HepG2 (cell line): ENCODE measurements at regions not wholly inside any gene's neighbourhood (a gene's known extent, or its start where the extent isn't known, plus 50 kb on each side); places are given as distances from the start of the nearest gene placed in this dataset.

Experiments used
- CCAR2 ChIP-seq: fragments of 200-400 bp; formaldehyde crosslinking; optimal IDR thresholded peaks from 2 replicates; pipeline ENCODE3; 2018; ENCODE audit warnings: low read depth, mild to moderate bottlenecking, low read length, moderate library complexity
- FOSL2 ChIP-seq: sonication (generic); formaldehyde crosslinking; IDR thresholded peaks from 2 replicates; pipeline ENCODE4 v1.4.0; 2020; ENCODE audit warnings: missing genetic modification reagents
- FOXA1 ChIP-seq, 2 experiments: fragments of 450-650 bp in 1 of 2; sonication (generic) in 1 of 2; formaldehyde crosslinking in 1 of 2; IDR thresholded peaks; 2 replicates each; pipeline versions ENCODE4 v1.4.0 to v1.6.1; 2016 to 2020; ENCODE audit warnings: missing genetic modification reagents in 1 of 2
- GABPA ChIP-seq, 2 experiments: IDR thresholded peaks; 2 replicates each; pipeline ENCODE4 v1.6.1; 2011 to 2016; ENCODE audit warnings: low read depth in 2 of 2, low read length in 1 of 2, missing biosample characterization in 1 of 2, missing genetic modification characterization in 1 of 2
- HDAC2 ChIP-seq: sonication (generic); formaldehyde crosslinking; IDR thresholded peaks from 2 replicates; pipeline ENCODE4 v1.4.0; 2020; ENCODE audit warnings: missing genetic modification reagents
- HNF4G ChIP-seq, 2 experiments: sonication (generic) in 1 of 2; formaldehyde crosslinking in 1 of 2; IDR thresholded peaks; 2 replicates each; pipeline versions ENCODE4 v1.4.0 to v1.6.1; 2011 to 2020; ENCODE audit warnings: borderline replicate concordance in 2 of 2, low read depth in 2 of 2, mild to moderate bottlenecking in 2 of 2, low read length in 1 of 2, missing genetic modification reagents in 1 of 2, moderate library complexity in 1 of 2
- NFE2L1 ChIP-seq: sonication (generic); formaldehyde crosslinking; IDR thresholded peaks from 2 replicates; pipeline ENCODE4 v1.4.0; 2020; ENCODE audit warnings: missing genetic modification reagents, mild to moderate bottlenecking, borderline replicate concordance
- NFKBIZ ChIP-seq: IDR thresholded peaks from 2 replicates; pipeline ENCODE4 v1.6.1; 2018; ENCODE audit warnings: missing genetic modification reagents, missing compliant biosample characterization
- NR2F1 ChIP-seq, 2 experiments: fragments of 450-650 bp in 1 of 2; formaldehyde crosslinking in 1 of 2; IDR thresholded peaks; 2 replicates each; pipeline versions ENCODE4 v1.5.0 to v1.6.1; 2016 to 2020; ENCODE audit warnings: mild to moderate bottlenecking in 1 of 2, missing compliant biosample characterization in 1 of 2, missing genetic modification reagents in 1 of 2, moderate library complexity in 1 of 2
- NR2F6 ChIP-seq, 2 experiments: IDR thresholded peaks; 2 replicates each; pipeline ENCODE4 v1.6.1; 2016; ENCODE audit warnings: antibody characterized with exemption in 1 of 2, mild to moderate bottlenecking in 1 of 2
- PITX1 ChIP-seq: sonication (generic); formaldehyde crosslinking; IDR thresholded peaks from 2 replicates; pipeline ENCODE4 v1.5.1; 2020; ENCODE audit warnings: mild to moderate bottlenecking, missing genetic modification reagents
- SIX4 ChIP-seq: sonication (generic); formaldehyde crosslinking; IDR thresholded peaks from 2 replicates; pipeline ENCODE4 v1.4.0; 2020; ENCODE audit warnings: missing genetic modification reagents
- THAP11 ChIP-seq: IDR thresholded peaks from 2 replicates; pipeline ENCODE4 v1.6.1; 2016; ENCODE audit warnings: missing biosample characterization, missing genetic modification reagents
- ZNF180 ChIP-seq: sonication (generic); formaldehyde crosslinking; IDR thresholded peaks from 2 replicates; pipeline ENCODE4 v1.4.0; 2020; ENCODE audit warnings: low read depth, missing genetic modification reagents, borderline replicate concordance
- ZNF652 ChIP-seq: IDR thresholded peaks from 2 replicates; pipeline ENCODE4 v1.6.1; 2016; ENCODE audit warnings: low read depth, borderline replicate concordance
- TF ChIP-seq, protein P1 (sequence below): sonication (generic); formaldehyde crosslinking; IDR thresholded peaks from 2 replicates; pipeline ENCODE4 v1.4.0; 2020; ENCODE audit warnings: missing genetic modification reagents, borderline replicate concordance
- TF ChIP-seq, protein P2 (sequence below): IDR thresholded peaks from 2 replicates; pipeline ENCODE4 v1.6.1; 2016; ENCODE audit warnings: low read depth, missing genetic modification reagents, missing compliant biosample characterization
- TF ChIP-seq, protein P3 (sequence below): sonication (generic); formaldehyde crosslinking; IDR thresholded peaks from 2 replicates; pipeline ENCODE4 v1.5.0; 2020; ENCODE audit warnings: missing genetic modification reagents, mild to moderate bottlenecking, borderline replicate concordance

DNA sequence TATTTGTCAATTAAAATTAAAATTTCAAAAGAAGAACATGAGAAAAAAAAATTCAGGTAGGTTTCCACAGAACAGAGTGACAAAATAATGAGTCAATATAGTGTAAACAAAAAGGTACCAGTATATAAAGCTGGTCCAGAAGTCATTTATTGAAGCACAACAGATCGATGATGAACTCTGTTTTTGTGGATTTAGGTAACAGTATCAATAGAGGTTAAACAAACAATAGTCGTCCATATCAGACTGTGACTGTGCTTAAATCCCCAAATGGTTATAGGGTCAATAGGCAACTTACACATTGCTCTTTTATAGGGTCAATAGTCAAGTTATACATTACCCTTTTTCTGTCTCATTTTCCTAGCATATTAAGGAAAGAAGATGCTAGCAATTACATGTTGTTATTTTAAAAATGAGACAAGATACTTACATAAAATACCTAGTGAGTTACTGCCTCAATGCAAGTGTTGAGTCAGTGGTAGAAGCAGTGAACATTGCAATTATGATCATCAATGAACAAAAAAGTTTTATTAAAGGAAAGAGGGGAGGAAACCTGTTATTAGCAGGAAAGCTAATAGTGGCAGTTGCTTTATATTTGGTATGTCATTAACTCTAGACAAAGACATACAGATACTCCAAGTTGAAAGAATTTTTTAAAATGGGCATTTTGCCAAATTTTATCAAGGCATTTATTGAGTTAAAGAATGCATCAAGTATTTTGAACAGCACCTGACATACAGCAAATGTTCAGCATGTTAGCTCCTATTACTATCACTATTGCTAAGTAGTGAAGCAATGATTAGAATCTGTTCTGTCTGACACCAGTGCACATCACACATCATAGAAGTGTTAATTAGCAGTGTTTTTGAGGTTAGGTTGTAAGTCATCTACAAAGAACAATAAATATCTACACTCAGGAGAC is 102.9 kb downstream of the CCER1 start (continued):
- TF ChIP-seq, protein P1, sequence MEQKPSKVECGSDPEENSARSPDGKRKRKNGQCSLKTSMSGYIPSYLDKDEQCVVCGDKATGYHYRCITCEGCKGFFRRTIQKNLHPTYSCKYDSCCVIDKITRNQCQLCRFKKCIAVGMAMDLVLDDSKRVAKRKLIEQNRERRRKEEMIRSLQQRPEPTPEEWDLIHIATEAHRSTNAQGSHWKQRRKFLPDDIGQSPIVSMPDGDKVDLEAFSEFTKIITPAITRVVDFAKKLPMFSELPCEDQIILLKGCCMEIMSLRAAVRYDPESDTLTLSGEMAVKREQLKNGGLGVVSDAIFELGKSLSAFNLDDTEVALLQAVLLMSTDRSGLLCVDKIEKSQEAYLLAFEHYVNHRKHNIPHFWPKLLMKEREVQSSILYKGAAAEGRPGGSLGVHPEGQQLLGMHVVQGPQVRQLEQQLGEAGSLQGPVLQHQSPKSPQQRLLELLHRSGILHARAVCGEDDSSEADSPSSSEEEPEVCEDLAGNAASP (CRISPR knock-in tag): peak; percentile 71; the same call in 1 of the 2 replicates
- TF ChIP-seq HDAC2 (CRISPR knock-in tag): peak; percentile 94
- TF ChIP-seq, protein P2, sequence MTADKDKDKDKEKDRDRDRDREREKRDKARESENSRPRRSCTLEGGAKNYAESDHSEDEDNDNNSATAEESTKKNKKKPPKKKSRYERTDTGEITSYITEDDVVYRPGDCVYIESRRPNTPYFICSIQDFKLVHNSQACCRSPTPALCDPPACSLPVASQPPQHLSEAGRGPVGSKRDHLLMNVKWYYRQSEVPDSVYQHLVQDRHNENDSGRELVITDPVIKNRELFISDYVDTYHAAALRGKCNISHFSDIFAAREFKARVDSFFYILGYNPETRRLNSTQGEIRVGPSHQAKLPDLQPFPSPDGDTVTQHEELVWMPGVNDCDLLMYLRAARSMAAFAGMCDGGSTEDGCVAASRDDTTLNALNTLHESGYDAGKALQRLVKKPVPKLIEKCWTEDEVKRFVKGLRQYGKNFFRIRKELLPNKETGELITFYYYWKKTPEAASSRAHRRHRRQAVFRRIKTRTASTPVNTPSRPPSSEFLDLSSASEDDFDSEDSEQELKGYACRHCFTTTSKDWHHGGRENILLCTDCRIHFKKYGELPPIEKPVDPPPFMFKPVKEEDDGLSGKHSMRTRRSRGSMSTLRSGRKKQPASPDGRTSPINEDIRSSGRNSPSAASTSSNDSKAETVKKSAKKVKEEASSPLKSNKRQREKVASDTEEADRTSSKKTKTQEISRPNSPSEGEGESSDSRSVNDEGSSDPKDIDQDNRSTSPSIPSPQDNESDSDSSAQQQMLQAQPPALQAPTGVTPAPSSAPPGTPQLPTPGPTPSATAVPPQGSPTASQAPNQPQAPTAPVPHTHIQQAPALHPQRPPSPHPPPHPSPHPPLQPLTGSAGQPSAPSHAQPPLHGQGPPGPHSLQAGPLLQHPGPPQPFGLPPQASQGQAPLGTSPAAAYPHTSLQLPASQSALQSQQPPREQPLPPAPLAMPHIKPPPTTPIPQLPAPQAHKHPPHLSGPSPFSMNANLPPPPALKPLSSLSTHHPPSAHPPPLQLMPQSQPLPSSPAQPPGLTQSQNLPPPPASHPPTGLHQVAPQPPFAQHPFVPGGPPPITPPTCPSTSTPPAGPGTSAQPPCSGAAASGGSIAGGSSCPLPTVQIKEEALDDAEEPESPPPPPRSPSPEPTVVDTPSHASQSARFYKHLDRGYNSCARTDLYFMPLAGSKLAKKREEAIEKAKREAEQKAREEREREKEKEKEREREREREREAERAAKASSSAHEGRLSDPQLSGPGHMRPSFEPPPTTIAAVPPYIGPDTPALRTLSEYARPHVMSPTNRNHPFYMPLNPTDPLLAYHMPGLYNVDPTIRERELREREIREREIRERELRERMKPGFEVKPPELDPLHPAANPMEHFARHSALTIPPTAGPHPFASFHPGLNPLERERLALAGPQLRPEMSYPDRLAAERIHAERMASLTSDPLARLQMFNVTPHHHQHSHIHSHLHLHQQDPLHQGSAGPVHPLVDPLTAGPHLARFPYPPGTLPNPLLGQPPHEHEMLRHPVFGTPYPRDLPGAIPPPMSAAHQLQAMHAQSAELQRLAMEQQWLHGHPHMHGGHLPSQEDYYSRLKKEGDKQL: peak; percentile 98
- TF ChIP-seq, protein P3, sequence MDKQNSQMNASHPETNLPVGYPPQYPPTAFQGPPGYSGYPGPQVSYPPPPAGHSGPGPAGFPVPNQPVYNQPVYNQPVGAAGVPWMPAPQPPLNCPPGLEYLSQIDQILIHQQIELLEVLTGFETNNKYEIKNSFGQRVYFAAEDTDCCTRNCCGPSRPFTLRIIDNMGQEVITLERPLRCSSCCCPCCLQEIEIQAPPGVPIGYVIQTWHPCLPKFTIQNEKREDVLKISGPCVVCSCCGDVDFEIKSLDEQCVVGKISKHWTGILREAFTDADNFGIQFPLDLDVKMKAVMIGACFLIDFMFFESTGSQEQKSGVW: no peak
- peak; percentile 66 for TF ChIP-seq THAP11
- TF ChIP-seq CCAR2: no peak
- no peak for TF ChIP-seq GABPA (IDR thresholded peaks at IDR 0.05; ENCODE audit: low read depth, low read length)
- TF ChIP-seq GABPA (CRISPR knock-in tag; IDR thresholded peaks at IDR 0.05; ENCODE audit: low read depth): no peak
- peak; percentile 72; the same call in 1 of the 2 replicates for TF ChIP-seq SIX4 (CRISPR knock-in tag)
- TF ChIP-seq NR2F6 (IDR thresholded peaks at IDR 0.05): peak; percentile 96
- TF ChIP-seq NR2F6 (CRISPR knock-in tag; IDR thresholded peaks at IDR 0.05): peak; percentile 93
- TF ChIP-seq PITX1 (CRISPR knock-in tag): peak; percentile 98
- peak; percentile 55; the same call in 1 of the 2 replicates for TF ChIP-seq FOSL2 (CRISPR knock-in tag)
- peak; percentile 75 for TF ChIP-seq ZNF652 (CRISPR knock-in tag)
- no peak for TF ChIP-seq NFE2L1
- peak; percentile 78; the same call in 1 of the 2 replicates for TF ChIP-seq HNF4G (IDR thresholded peaks at IDR 0.05; ENCODE audit: borderline replicate concordance, low read depth, low read length)
- TF ChIP-seq HNF4G (CRISPR knock-in tag; IDR thresholded peaks at IDR 0.05; ENCODE audit: borderline replicate concordance, low read depth): peak; percentile 68; the same call in 1 of the 2 replicates
- TF ChIP-seq NFKBIZ (CRISPR knock-in tag): peak; percentile 43; the same call in 1 of the 2 replicates
- TF ChIP-seq ZNF180 (CRISPR knock-in tag): no peak
- TF ChIP-seq NR2F1 (CRISPR knock-in tag; IDR thresholded peaks at IDR 0.05): peak; percentile 74 to 90; a peak in 3 of 4 replicates
- TF ChIP-seq FOXA1 (IDR thresholded peaks at IDR 0.05): peak; percentile 93
- TF ChIP-seq FOXA1 (CRISPR knock-in tag; IDR thresholded peaks at IDR 0.05): peak; percentile 65; the same call in 1 of the 2 replicates
